Fibroblast of skin of left biceps (primary cell): ENCODE measurements at regions not wholly inside any gene's neighbourhood (a gene's known extent, or its start where the extent isn't known, plus 50 kb on each side); places are given as distances from the start of the nearest gene placed in this dataset.

Experiments
- DNase-seq, 2 experiments: peaks; one replicate each; pipeline ENCODE4 v3.0.0-alpha.2; 2013; ENCODE audit warnings: low read depth in 2 of 2

DNA sequence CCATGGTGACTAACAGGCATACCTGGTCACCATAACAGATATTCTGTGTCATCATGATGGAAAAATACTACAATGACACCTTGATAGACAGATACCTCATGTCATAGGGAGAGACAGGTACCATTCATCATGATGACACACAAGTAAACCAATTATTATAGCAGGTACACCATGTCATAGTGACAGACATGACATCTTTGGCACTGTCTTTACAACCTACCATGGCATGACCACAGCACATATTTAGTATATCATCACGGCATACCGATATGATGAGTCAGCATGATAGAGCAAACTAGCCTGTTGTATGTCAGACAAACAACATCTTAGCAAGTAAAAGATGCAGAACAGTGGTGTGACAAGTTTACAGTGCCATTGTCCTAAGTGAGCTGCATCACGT is 101.3 kb upstream of the KLHL29 start:
- DNase-seq = no peak

- DNase-seq = no peak
Observed at GRCh38 chr2:23285091-23285800, 99.7 kb upstream of the KLHL29 start.

GRCh38 chr2:23286031-23286757 is 98.8 kb upstream of the KLHL29 start:
- no peak for DNase-seq

GRCh38 chr2:23286758-23287704 is 97.9 kb upstream of the KLHL29 start:
- DNase-seq = peak; percentile 70 to 72

GRCh38 chr2:23289671-23290070 is 95.3 kb upstream of the KLHL29 start:
- DNase-seq = no peak

DNA sequence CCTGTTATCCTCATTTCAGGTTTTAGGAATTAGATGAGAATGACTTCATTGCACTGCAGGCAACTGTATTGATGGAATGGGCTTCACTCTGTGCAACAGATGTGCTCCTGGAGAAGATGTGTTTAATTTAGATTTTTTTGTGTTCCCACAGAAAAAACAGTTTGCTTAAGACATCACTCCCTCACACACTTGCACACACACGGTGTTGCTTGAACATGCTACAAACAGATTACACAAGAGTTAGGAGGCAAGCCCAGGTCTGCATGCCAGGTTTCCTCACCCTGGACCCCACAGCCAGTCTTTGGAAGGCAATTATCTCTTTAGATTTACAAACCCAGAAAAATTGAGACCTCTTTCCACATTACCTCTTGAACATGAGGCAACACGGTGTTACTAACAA is 93.7 kb upstream of the KLHL29 start:
- no peak for DNase-seq

GRCh38 chr2:23292024-23292423 is 93.0 kb upstream of the KLHL29 start:
- DNase-seq = no peak

DNA sequence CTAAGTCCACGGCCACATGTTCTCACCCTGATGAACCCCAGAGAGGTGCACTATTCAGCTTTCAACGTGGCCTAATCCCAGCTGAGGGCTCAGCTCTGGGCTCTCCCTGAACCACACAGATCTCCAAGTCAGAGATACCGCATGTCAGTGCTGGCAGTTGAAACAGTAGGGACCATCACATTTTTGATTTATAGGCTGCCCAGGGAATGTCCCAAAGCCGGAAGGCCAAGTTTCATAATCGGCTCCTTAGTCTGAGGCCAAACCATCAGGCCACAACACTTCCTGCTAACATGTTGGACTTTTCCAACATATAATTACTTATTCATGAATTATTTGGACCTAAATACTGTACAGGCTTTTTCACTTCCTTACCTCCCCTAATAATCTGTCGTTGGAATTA is 91.9 kb upstream of the KLHL29 start:
- no peak for DNase-seq

DNA sequence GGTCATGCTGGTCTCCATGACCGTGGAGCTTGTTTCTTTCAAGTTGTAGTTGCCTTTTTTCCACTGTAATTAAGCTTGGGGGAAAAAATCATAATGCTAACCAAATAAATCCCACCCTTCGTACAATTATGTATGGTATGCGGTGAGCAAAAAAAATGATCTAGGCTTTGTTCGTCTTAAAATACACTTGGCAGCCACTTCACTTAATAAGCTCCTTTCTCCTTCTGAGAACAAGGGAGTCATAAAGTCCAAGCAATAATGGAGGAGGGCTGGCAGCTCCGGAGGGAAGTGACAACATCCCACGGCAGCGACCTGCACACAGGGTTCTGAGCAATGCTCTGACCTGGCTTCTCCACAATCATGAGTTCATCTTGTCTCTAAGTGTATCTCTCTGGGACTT is 91.2 kb upstream of the KLHL29 start:
- DNase-seq = no peak

DNA sequence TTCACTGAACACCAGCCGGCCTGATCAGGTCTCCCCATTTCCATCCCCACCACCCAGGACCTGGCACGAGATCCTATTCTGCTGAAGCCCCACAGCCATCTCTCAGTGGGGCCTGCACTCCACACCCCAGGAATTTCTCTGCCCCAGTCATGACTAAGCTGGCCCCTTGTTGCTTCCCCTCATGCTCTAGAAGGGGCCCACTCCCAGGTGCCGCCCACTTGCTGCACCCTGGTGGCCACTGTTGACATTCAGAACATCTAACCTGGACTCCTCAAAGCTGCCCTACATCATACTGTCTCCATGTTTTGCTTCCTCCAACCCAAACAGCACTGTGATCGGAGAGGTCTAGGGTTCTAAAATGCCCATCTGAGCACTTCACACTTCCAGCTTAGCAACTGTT is 90.7 kb upstream of the KLHL29 start:
- DNase-seq = no peak

GRCh38 chr2:23296691-23297090 is 88.3 kb upstream of the KLHL29 start:
- no peak for DNase-seq

DNA sequence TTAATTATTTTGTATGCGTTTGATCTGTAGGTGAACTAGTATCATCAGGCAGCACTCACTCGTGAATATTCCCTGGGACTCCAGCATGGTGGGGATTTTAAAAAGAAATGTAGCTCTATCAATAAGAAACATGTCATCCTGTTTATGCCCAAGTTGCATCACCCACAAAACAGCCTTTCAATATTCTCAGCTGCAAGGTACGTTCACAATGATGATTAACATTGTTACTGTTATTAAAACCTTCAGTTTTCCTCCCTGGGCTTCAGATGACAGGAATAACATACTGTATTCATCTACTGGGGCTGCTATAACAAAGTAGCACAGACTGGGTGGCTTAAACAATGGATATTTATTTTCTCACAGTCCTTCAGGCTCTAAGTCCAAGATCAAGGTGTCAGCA is 87.9 kb upstream of the KLHL29 start:
- no peak for DNase-seq

DNA sequence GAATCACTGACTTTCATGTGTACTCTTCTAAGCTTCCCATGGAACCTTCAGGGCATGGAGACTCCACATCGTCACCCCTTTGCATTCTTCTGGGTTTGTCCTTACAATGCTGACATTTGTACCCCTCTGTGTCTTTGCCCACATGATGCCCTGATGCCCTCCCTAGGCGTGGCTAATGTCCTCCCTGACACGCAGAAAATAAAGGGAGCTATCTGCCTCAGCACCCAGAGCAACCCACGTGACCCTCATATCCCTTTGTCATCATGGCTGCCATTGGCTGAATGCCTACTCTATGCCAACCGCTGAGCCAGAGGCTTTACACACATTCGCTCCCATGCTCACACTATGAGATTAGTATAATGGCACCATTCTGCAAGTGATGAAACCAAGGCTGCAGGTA is 86.4 kb upstream of the KLHL29 start:
- no peak for DNase-seq

- no peak for DNase-seq
Observed at GRCh38 chr2:23299476-23300195, 85.3 kb upstream of the KLHL29 start.

- DNase-seq = no peak
Observed at GRCh38 chr2:23301136-23301535, 83.8 kb upstream of the KLHL29 start.

GRCh38 chr2:23302591-23302990 is 82.4 kb upstream of the KLHL29 start:
- no peak for DNase-seq

DNA sequence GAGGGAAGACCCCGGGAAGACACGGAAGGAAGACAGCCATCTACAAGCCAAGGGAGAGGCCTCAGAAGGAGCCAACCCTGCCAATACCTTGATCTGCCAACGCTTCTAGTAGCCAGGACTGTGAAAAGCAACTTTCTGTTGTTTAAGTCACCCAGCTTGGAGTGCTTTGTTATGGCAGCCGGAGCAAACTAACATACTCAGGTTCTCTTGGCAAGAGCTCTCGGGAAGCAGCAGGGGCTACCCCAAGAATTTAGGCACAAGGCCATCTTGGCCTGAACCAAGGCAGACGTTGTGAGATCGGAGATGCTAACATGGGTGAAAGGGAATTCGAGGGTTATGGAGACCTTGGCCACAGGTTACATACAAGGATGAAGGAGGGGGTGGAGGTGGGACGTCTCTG is 78.6 kb upstream of the KLHL29 start:
- no peak for DNase-seq

GRCh38 chr2:23311186-23311585 is 73.8 kb upstream of the KLHL29 start:
- no peak for DNase-seq

DNA sequence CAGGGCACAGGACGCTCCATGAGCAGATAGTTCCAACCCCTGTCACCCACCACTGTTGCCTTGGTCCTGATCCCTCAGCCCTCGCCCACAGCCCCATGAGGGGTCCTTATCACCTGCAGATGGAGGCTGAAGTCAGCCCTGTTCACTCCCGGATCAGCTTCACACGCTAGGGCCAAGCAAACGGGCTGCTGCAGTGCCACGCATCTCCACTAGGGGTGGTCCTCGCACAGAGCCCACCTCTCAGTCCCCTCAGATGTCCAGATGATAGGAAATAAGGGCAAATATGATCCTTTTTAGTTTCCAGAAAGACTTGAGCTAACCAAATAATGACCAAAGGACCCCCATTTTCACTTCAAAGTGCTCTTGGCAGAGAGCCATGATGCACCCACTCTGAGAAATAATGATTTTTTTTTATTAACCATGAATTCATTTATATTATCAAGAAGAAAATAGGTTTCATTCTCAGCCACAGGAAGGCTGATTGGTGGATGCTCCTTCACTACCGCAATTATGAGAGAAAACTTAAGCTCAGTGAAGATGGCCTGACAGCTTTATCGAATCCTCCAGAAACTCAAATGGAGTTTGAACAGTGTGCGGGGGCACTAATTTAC is 71.9 kb upstream of the KLHL29 start:
- DNase-seq = no peak

DNA sequence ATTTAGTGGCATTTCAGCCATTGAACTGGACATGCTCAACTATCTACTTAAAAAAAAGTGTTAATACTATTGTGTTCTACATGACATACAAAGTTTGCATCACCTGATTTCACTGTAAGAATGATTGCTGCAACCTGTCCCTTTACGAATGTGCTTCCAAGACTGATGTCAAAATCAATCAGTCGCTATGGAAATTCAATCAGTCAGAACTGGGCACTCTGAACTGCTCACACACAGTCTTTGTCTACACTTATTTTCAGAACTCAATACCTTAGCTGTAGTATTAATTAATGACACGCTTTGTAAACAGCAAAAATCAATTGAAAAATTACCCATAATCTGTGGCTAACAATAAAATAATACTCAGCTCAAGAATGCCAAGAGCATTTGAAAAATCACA is 70.3 kb upstream of the KLHL29 start:
- no peak for DNase-seq

GRCh38 chr2:23320058-23320457 is 64.9 kb upstream of the KLHL29 start:
- no peak for DNase-seq
